ENCODE measurements at regions not wholly inside any gene's neighbourhood (a gene's known extent, or its start where the extent isn't known, plus 50 kb on each side); places are given as distances from the start of the nearest gene placed in this dataset.
A peak's percentile ranks its signal among the peaks of the same experiment; 100 is the strongest.

GRCh38 chr11:128189823-128190222 is 397.5 kb downstream of the ETS1 start:
- 90% methylated on average over 4 of the region's 4 CpGs for WGBS
- H3K9me3 ChIP-seq (ENCODE audit: control insufficient read depth, low read length) = no peaks in the 10 kb centered on the region
- no peak overlapping the region for H2BK12ac ChIP-seq (ENCODE audit: low read length in 2 of 2)

DNA sequence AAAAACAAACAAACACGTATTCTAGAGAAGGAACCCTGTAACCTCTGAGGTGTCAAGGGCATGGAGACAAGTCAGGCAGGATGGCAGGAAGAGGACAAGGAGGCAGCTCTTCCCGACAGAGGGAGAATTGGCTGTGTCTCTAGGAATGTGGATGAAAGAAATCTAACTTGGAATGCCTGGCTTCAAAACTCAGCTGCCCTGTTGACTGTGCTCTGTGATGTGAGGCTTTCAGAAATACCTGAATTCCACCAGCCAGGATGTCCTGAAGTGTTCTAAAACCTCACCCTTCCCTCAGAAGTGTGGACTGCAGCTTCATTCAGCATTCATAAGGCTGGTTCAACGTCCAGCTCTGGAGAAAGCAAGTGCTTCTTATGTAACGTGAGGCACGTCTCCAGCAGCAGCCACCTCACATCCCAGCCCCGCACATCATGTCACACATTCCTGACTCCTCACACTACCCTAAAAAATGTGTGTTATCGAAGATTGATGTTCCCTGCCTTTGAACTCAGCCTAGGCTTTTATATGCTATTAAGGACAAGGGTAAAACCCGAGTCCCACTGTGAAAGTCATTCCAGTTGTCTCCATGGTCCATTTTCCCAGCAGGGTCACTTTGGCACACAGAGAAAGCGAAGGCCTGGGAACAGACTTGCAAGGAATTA is 398.9 kb downstream of the ETS1 start:
- Histone ChIP-seq H3K4me2 (ENCODE audit: low read length, poor library complexity, severe bottlenecking) (no peak overlapping the region), H3K23ac (ENCODE audit: low read length in 2 of 2) (no peak overlapping the region), H3K79me1 (replicated peaks; ENCODE audit: low read length, poor library complexity, severe bottlenecking) (no peaks in the 10 kb centered on the region), H3K36me3 (ENCODE audit: control insufficient read depth in 1 of 2, insufficient read depth in 2 of 2, low read depth in 1 of 2, low read length in 2 of 2) (no peaks in the 10 kb centered on the region), H3K18ac (ENCODE audit: low read depth in 1 of 2, low read length in 2 of 2) (peak overlapping the region in 1 of 2 experiments; percentile 28), H3K27me3 (ENCODE audit: control insufficient read depth in 1 of 2, insufficient read depth in 1 of 2, low read length in 2 of 2) (no peaks in the 10 kb centered on the region), H3K4ac (ENCODE audit: low read depth in 1 of 2, low read length in 2 of 2) (peak overlapping the region in 1 of 2 experiments; percentile 26), H3K4me3 (ENCODE audit: insufficient read depth in 1 of 2, low read depth in 1 of 2, low read length in 2 of 2) (no peak overlapping the region), H4K91ac (ENCODE audit: low read length) (no peak overlapping the region), H2BK5ac (ENCODE audit: low read depth, low read length, poor library complexity, severe bottlenecking) (no peak overlapping the region), H2BK120ac (ENCODE audit: low read depth, low read length) (no peak overlapping the region), H3K14ac (ENCODE audit: low read length in 2 of 2) (no peak overlapping the region), H2AFZ (ENCODE audit: low read depth, low read length) (no peak overlapping the region), H2BK12ac (ENCODE audit: low read length in 2 of 2) (no peak overlapping the region), H2AK5ac (ENCODE audit: low read length, severe bottlenecking) (no peak overlapping the region), H3K9ac (ENCODE audit: low read length) (no peak overlapping the region), H2BK15ac (ENCODE audit: low read depth, poor library complexity, severe bottlenecking) (no peak overlapping the region), H3K4me1 (ENCODE audit: control insufficient read depth, insufficient read depth, low read depth, low read length) (peaks cover 2% of the 10 kb centered on the region), H3K9me3 (ENCODE audit: control insufficient read depth, low read length) (no peaks in the 10 kb centered on the region), H3K27ac (ENCODE audit: low read length, poor library complexity, severe bottlenecking) (no peak overlapping the region), H4K8ac (ENCODE audit: low read length) (no peak overlapping the region)
- DNase-seq = no peak
- WGBS = 80% methylated on average over 9 of the region's 9 CpGs

More at GRCh38 chr11:128189823-128190222, 397.5 kb downstream of the ETS1 start:
- H2BK15ac ChIP-seq (ENCODE audit: low read depth, poor library complexity, severe bottlenecking) = no peak overlapping the region
- H3K4me2 ChIP-seq (ENCODE audit: low read length, poor library complexity, severe bottlenecking) = no peak overlapping the region
- H3K23ac ChIP-seq (ENCODE audit: low read length in 2 of 2) = no peak overlapping the region
- peak overlapping the region in 1 of 2 experiments; percentile 2 for H3K4ac ChIP-seq (ENCODE audit: low read depth in 1 of 2, low read length in 2 of 2)
- peaks cover 2% of the 10 kb centered on the region for H3K4me1 ChIP-seq (ENCODE audit: control insufficient read depth, insufficient read depth, low read depth, low read length)
- H2BK120ac ChIP-seq (ENCODE audit: low read depth, low read length) = no peak overlapping the region
- DNase-seq = no peak
- no peak overlapping the region for H3K27ac ChIP-seq (ENCODE audit: low read length, poor library complexity, severe bottlenecking)
- no peak overlapping the region for H2AFZ ChIP-seq (ENCODE audit: low read depth, low read length)
- H4K91ac ChIP-seq (ENCODE audit: low read length) = no peak overlapping the region
- no peak overlapping the region for H2AK5ac ChIP-seq (ENCODE audit: low read length, severe bottlenecking)
- H3K18ac ChIP-seq (ENCODE audit: low read depth in 1 of 2, low read length in 2 of 2) = no peak overlapping the region
- H3K79me1 ChIP-seq (replicated peaks; ENCODE audit: low read length, poor library complexity, severe bottlenecking) = no peaks in the 10 kb centered on the region
- no peaks in the 10 kb centered on the region for H3K27me3 ChIP-seq (ENCODE audit: control insufficient read depth in 1 of 2, insufficient read depth in 1 of 2, low read length in 2 of 2)
- no peak overlapping the region for H3K9ac ChIP-seq (ENCODE audit: low read length)
- no peak overlapping the region for H2BK5ac ChIP-seq (ENCODE audit: low read depth, low read length, poor library complexity, severe bottlenecking)
- H3K4me3 ChIP-seq (ENCODE audit: insufficient read depth in 1 of 2, low read depth in 1 of 2, low read length in 2 of 2) = no peak overlapping the region
- H3K14ac ChIP-seq (ENCODE audit: low read length in 2 of 2) = no peak overlapping the region
- no peak overlapping the region for H4K8ac ChIP-seq (ENCODE audit: low read length)
- no peaks in the 10 kb centered on the region for H3K36me3 ChIP-seq (ENCODE audit: control insufficient read depth in 1 of 2, insufficient read depth in 2 of 2, low read depth in 1 of 2, low read length in 2 of 2)

- Histone ChIP-seq H3K9me3 (ENCODE audit: control insufficient read depth, low read length) (no peaks in the 10 kb centered on the region), H4K8ac (ENCODE audit: low read length) (no peak overlapping the region), H2BK5ac (ENCODE audit: low read depth, low read length, poor library complexity, severe bottlenecking) (no peak overlapping the region), H4K91ac (ENCODE audit: low read length) (no peak overlapping the region), H2AK5ac (ENCODE audit: low read length, severe bottlenecking) (peak overlapping the region; percentile 42), H3K4ac (ENCODE audit: low read depth in 1 of 2, low read length in 2 of 2) (no peak overlapping the region), H2AFZ (ENCODE audit: low read depth, low read length) (no peak overlapping the region), H2BK12ac (ENCODE audit: low read length in 2 of 2) (no peak overlapping the region), H3K9ac (ENCODE audit: low read length) (no peak overlapping the region), H2BK15ac (ENCODE audit: low read depth, poor library complexity, severe bottlenecking) (no peak overlapping the region), H3K18ac (ENCODE audit: low read depth in 1 of 2, low read length in 2 of 2) (no peak overlapping the region), H3K27me3 (ENCODE audit: control insufficient read depth in 1 of 2, insufficient read depth in 1 of 2, low read length in 2 of 2) (no peaks in the 10 kb centered on the region), H3K23ac (ENCODE audit: low read length in 2 of 2) (no peak overlapping the region), H3K27ac (ENCODE audit: low read length, poor library complexity, severe bottlenecking) (no peak overlapping the region), H3K4me2 (ENCODE audit: low read length, poor library complexity, severe bottlenecking) (no peak overlapping the region), H3K4me1 (ENCODE audit: control insufficient read depth, insufficient read depth, low read depth, low read length) (peaks cover 2% of the 10 kb centered on the region), H3K36me3 (ENCODE audit: control insufficient read depth in 1 of 2, insufficient read depth in 2 of 2, low read depth in 1 of 2, low read length in 2 of 2) (no peaks in the 10 kb centered on the region), H3K4me3 (ENCODE audit: insufficient read depth in 1 of 2, low read depth in 1 of 2, low read length in 2 of 2) (no peak overlapping the region), H2BK120ac (ENCODE audit: low read depth, low read length) (no peak overlapping the region), H3K14ac (ENCODE audit: low read length in 2 of 2) (no peak overlapping the region), H3K79me1 (replicated peaks; ENCODE audit: low read length, poor library complexity, severe bottlenecking) (no peaks in the 10 kb centered on the region)
- DNase-seq = no peak
- WGBS = 96% methylated on average over 1 of the region's 1 CpG
These were observed 399.5 kb downstream of the ETS1 start for GRCh38 chr11:128187835-128188234.

GRCh38 chr11:128187377-128187776 is 400.0 kb downstream of the ETS1 start:
- Histone ChIP-seq H3K27me3 (ENCODE audit: control insufficient read depth in 1 of 2, insufficient read depth in 1 of 2, low read length in 2 of 2) (no peaks in the 10 kb centered on the region), H2BK12ac (ENCODE audit: low read length in 2 of 2) (no peak overlapping the region), H3K4ac (ENCODE audit: low read depth in 1 of 2, low read length in 2 of 2) (no peak overlapping the region), H3K4me3 (ENCODE audit: insufficient read depth in 1 of 2, low read depth in 1 of 2, low read length in 2 of 2) (no peak overlapping the region), H3K9me3 (ENCODE audit: control insufficient read depth, low read length) (no peaks in the 10 kb centered on the region), H3K27ac (ENCODE audit: low read length, poor library complexity, severe bottlenecking) (no peak overlapping the region), H3K23ac (ENCODE audit: low read length in 2 of 2) (no peak overlapping the region), H2BK120ac (ENCODE audit: low read depth, low read length) (no peak overlapping the region), H3K14ac (ENCODE audit: low read length in 2 of 2) (no peak overlapping the region), H2AK5ac (ENCODE audit: low read length, severe bottlenecking) (no peak overlapping the region), H2BK15ac (ENCODE audit: low read depth, poor library complexity, severe bottlenecking) (no peak overlapping the region), H3K4me2 (ENCODE audit: low read length, poor library complexity, severe bottlenecking) (no peak overlapping the region), H3K4me1 (ENCODE audit: control insufficient read depth, insufficient read depth, low read depth, low read length) (peaks cover 2% of the 10 kb centered on the region), H3K18ac (ENCODE audit: low read depth in 1 of 2, low read length in 2 of 2) (no peak overlapping the region), H2BK5ac (ENCODE audit: low read depth, low read length, poor library complexity, severe bottlenecking) (no peak overlapping the region), H2AFZ (ENCODE audit: low read depth, low read length) (no peak overlapping the region), H3K79me1 (replicated peaks; ENCODE audit: low read length, poor library complexity, severe bottlenecking) (no peaks in the 10 kb centered on the region), H4K91ac (ENCODE audit: low read length) (no peak overlapping the region), H3K9ac (ENCODE audit: low read length) (no peak overlapping the region), H3K36me3 (ENCODE audit: control insufficient read depth in 1 of 2, insufficient read depth in 2 of 2, low read depth in 1 of 2, low read length in 2 of 2) (no peaks in the 10 kb centered on the region), H4K8ac (ENCODE audit: low read length) (no peak overlapping the region)
- no peak for DNase-seq
- WGBS = 89% methylated on average over 4 of the region's 4 CpGs

Data from mesenchymal stem cell (in vitro differentiated cells and primary cell).